ENCODE measurements at regions not wholly inside any gene's neighbourhood (a gene's known extent, or its start where the extent isn't known, plus 50 kb on each side); places are given as distances from the start of the nearest gene placed in this dataset.

GRCh38 chr3:76497636-76498035 is 542.3 kb upstream of the ROBO2 start:
- TF ChIP-seq EZH2 (IDR thresholded peaks at IDR 0.05; ENCODE audit: borderline replicate concordance, low read depth, low read length, severe bottlenecking), result no peak
- no peak for TF ChIP-seq CTCF (IDR thresholded peaks at IDR 0.05; ENCODE audit: borderline replicate concordance, extremely low read depth, low read length, poor library complexity, severe bottlenecking)

Data from DND-41 (cell line).